RWPE2 (cell line): ENCODE measurements at regions not wholly inside any gene's neighbourhood (a gene's known extent, or its start where the extent isn't known, plus 50 kb on each side); places are given as distances from the start of the nearest gene placed in this dataset.

ENCODE experiments used
- ATAC-seq: fragments of 200-7000 bp; cut with Tn5 transposase; 3 replicates; pipeline ENCODE4 v1.9.1; 2021; ENCODE audit warnings: low read depth
- DNase-seq: peaks from one replicate; pipeline ENCODE4 v3.0.0-alpha.2; 2020; ENCODE audit warnings: low spot score
- H3K27ac ChIP-seq: fragments of 450-650 bp; 2 replicates; pipeline ENCODE4 v1.5.1; 2017; ENCODE audit warnings: mild to moderate bottlenecking; ENCODE audit not compliant: poor library complexity, severe bottlenecking
- H3K27me3 ChIP-seq: fragments of 250-450 bp; sonication (Bioruptor Pico); 2 replicates; pipeline ENCODE4 v1.5.1; 2021; ENCODE audit warnings: mild to moderate bottlenecking, moderate library complexity; ENCODE audit not compliant: insufficient read depth, poor library complexity, severe bottlenecking
- H3K36me3 ChIP-seq: fragments of 250-450 bp; sonication (Bioruptor Pico); 2 replicates; pipeline ENCODE4 v1.5.1; 2020; ENCODE audit warnings: low read depth, mild to moderate bottlenecking, moderate library complexity
- H3K4me1 ChIP-seq: fragments of 250-450 bp; sonication (Bioruptor Pico); 2 replicates; pipeline ENCODE4 v1.5.1; 2021; ENCODE audit warnings: mild to moderate bottlenecking, moderate library complexity; ENCODE audit not compliant: insufficient read depth, poor library complexity, severe bottlenecking
- H3K4me3 ChIP-seq: fragments of 250-450 bp; sonication (Bioruptor Pico); 2 replicates; pipeline ENCODE4 v1.5.1; 2021; ENCODE audit warnings: mild to moderate bottlenecking, moderate library complexity; ENCODE audit not compliant: severe bottlenecking
- H3K9me3 ChIP-seq: fragments of 250-450 bp; sonication (Bioruptor Pico); 2 replicates; pipeline ENCODE4 v1.5.1; 2021; ENCODE audit warnings: mild to moderate bottlenecking, moderate library complexity; ENCODE audit not compliant: severe bottlenecking
- TF ChIP-seq, protein P1 (sequence below): fragments of 450-650 bp; IDR thresholded peaks from one replicate; pipeline ENCODE4 v1.5.1; 2017; ENCODE audit warnings: mild to moderate bottlenecking, moderate library complexity; ENCODE audit not compliant: poor library complexity, severe bottlenecking

DNA sequence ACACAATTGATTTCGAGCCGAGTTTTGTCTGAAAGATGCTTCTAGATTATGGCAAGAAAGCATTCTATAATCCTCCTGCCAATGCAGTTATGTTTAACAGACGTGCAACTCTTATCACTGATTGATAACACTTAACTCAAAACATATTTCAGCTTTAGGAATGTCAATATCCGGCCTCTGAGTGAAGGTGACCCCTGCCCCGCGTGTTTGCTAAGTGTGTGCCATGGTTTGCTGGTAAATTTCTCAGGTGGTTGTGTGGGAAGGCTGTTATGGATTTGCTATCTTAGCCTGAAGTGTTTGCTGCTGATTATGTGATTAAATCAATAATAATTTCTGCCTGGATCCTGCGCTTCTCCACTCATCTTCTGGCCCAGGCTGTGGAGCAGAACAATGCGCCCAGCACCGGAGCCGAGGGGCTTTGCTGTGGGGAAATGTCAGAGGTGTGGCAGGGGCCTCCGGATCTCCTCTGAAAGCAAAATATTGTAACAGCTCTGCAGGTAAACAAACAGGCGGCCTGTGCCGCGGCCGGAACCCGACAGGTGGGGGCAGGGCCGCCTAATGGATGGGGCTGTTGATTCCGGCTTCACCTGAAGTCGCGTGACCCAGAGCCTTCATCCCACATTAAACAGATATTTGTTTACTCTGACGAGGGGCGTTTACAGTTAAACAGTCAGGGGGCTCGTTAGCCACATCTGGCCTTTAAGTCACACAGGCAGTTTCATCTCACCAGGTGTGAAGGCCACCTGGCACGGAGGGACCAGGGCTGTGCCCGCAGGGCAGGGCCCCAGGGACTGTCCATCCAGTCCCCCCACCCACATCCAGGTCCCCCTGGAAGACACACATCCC lies 210.7 kb upstream of the SALL3 start:
- H3K27ac ChIP-seq, result no peak overlapping the region
- H3K4me3 ChIP-seq, result no peak overlapping the region
- H3K27me3 ChIP-seq, result no peaks in the 10 kb centered on the region
- TF ChIP-seq, protein P1, sequence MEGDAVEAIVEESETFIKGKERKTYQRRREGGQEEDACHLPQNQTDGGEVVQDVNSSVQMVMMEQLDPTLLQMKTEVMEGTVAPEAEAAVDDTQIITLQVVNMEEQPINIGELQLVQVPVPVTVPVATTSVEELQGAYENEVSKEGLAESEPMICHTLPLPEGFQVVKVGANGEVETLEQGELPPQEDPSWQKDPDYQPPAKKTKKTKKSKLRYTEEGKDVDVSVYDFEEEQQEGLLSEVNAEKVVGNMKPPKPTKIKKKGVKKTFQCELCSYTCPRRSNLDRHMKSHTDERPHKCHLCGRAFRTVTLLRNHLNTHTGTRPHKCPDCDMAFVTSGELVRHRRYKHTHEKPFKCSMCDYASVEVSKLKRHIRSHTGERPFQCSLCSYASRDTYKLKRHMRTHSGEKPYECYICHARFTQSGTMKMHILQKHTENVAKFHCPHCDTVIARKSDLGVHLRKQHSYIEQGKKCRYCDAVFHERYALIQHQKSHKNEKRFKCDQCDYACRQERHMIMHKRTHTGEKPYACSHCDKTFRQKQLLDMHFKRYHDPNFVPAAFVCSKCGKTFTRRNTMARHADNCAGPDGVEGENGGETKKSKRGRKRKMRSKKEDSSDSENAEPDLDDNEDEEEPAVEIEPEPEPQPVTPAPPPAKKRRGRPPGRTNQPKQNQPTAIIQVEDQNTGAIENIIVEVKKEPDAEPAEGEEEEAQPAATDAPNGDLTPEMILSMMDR, result no peak
- no peak for ATAC-seq
- DNase-seq, result no peak
- H3K9me3 ChIP-seq, result no peaks in the 10 kb centered on the region
- no peaks in the 10 kb centered on the region for H3K4me1 ChIP-seq
- H3K36me3 ChIP-seq, result no peaks in the 10 kb centered on the region

DNA sequence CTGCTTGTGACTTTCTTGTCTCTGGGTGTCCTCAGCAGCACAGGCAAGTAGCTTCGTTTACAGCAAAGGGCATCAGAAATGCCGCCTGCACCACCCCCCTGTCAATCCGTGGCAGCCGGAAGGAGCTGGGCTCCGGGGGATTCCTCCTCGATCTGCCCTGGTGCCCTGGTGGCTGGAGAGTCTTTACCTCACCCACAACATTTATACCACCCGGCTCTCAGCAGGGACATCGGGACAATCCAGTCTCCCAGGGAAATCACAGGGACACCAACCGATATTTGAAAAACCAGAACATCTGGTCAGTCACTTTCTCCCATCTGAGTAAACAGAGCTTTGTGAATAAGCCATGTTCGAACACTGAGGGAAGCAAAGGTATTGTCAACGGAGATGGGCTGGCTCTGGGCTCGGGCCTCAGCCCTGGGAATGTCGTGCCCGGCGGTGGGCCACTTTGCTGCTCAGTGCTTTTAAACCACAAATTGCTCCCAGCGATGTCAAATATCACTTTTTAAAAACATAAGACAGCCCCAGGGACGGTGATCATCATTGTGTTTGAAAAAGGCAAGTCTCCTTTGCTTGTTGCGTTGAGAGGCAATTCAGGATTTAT lies 210.0 kb upstream of the SALL3 start:
- no peaks in the 10 kb centered on the region for H3K36me3 ChIP-seq
- no peaks in the 10 kb centered on the region for H3K9me3 ChIP-seq
- no peak overlapping the region for H3K4me3 ChIP-seq
- TF ChIP-seq, protein P1, result no peak
- H3K27me3 ChIP-seq, result no peaks in the 10 kb centered on the region
- DNase-seq (no peak), ATAC-seq (no peak)
- no peak overlapping the region for H3K27ac ChIP-seq
- H3K4me1 ChIP-seq, result no peaks in the 10 kb centered on the region

DNA sequence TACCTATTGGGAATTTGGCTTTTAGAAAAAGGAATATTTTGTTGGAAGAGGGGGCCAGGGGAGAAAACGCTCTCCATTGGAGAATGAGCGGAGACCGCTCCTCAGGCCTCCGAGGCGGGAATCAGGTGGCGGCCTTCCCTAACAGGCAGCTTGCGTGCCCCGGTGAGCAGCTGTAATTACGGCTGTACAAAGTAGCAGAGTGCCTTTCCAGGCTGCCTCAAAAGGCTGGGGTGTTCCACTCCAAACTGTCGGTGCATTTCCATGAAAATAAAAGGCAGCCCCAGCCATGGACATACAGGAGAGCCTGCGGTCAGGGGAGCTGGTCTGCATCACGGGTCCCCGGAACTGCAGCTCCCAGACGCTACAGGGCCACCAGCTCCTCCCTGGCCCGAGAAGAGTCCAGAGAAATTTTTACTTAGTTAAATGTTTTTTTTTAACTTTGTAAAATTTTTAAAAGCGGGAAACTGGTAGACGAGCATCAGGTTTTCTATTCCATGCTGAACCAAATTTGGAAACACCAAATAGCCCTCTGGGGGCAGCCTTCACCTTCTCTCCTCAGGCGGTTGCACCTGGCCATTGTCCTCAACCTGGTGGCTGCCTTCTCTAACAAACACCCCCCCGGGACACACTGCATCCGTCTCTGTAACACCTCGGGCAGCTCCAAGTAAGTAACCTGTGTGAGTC lies 209.3 kb upstream of the SALL3 start:
- no peak for DNase-seq
- Histone ChIP-seq H3K9me3 (no peaks in the 10 kb centered on the region), H3K4me3 (no peak overlapping the region), H3K4me1 (no peaks in the 10 kb centered on the region), H3K27me3 (no peaks in the 10 kb centered on the region), H3K27ac (no peak overlapping the region), H3K36me3 (no peaks in the 10 kb centered on the region)
- TF ChIP-seq, protein P1, result no peak
- no peak for ATAC-seq

DNA sequence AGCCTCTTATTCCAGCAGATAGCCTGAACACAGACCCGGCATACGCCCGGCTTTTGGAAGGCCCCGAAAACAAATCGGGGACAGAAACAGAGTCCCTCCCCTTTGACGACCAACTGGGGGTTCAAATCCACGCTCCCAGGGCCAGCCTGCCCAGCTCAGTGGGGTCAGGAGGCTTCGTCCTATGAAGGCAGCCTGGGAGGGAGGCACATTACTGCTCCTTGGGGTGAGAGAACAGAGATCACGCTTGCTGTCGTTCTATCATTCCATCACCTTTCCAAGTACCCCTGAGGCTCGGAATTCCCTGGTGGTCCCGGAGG lies 208.8 kb upstream of the SALL3 start:
- H3K4me1 ChIP-seq, result no peaks in the 10 kb centered on the region
- no peak overlapping the region for H3K4me3 ChIP-seq
- no peaks in the 10 kb centered on the region for H3K9me3 ChIP-seq
- ATAC-seq, result no peak
- no peaks in the 10 kb centered on the region for H3K27me3 ChIP-seq
- H3K27ac ChIP-seq, result no peak overlapping the region
- TF ChIP-seq, protein P1, result no peak
- no peak for DNase-seq
- no peaks in the 10 kb centered on the region for H3K36me3 ChIP-seq
